PFSK-1 (cell line): ENCODE measurements at regions not wholly inside any gene's neighbourhood (a gene's known extent, or its start where the extent isn't known, plus 50 kb on each side); places are given as distances from the start of the nearest gene placed in this dataset.

ENCODE experiments used
- FOXP2 ChIP-seq: optimal IDR thresholded peaks from 2 replicates; pipeline ENCODE3; 2011; ENCODE audit warnings: borderline replicate concordance, control low read depth, inconsistent platforms; ENCODE audit not compliant: insufficient read depth; ENCODE audit errors: extremely low read length, extremely low read depth
- POLR2AphosphoS5 ChIP-seq: IDR thresholded peaks from 2 replicates; pipeline ENCODE4 v1.6.1; 2012; ENCODE audit warnings: low read depth, mild to moderate bottlenecking, control low read depth, low read length, moderate library complexity
- REST ChIP-seq, 2 experiments: IDR thresholded peaks; 2 replicates each; pipeline versions ENCODE4 v1.6.1 to v1.8.0; 2011 to 2012; ENCODE audit warnings: low read depth in 2 of 2, low read length in 2 of 2, control low read depth in 1 of 2, inconsistent platforms in 1 of 2, mild to moderate bottlenecking in 1 of 2, moderate library complexity in 1 of 2; ENCODE audit not compliant: insufficient read depth in 1 of 2
- SIN3A ChIP-seq: IDR thresholded peaks from 2 replicates; pipeline ENCODE4 v1.6.1; 2012; ENCODE audit warnings: mild to moderate bottlenecking, low read length, moderate library complexity, borderline replicate concordance; ENCODE audit not compliant: insufficient read depth
- TAF1 ChIP-seq: IDR thresholded peaks from 2 replicates; pipeline ENCODE4 v1.6.1; 2012; ENCODE audit warnings: low read length, control low read depth, borderline replicate concordance; ENCODE audit not compliant: insufficient read depth

GRCh38 chr1:31504001-31504400 lies 72.3 kb upstream of the TINAGL1 start:
- TF ChIP-seq TAF1: no peak
- TF ChIP-seq REST (IDR thresholded peaks at IDR 0.05; ENCODE audit: insufficient read depth in 1 of 2, low read depth in 2 of 2, low read length in 2 of 2): no peak
- TF ChIP-seq POLR2AphosphoS5: no peak
- TF ChIP-seq FOXP2: no peak
- no peak for TF ChIP-seq SIN3A

GRCh38 chr1:31505911-31506497 lies 70.3 kb upstream of the TINAGL1 start:
- no peak for TF ChIP-seq REST (IDR thresholded peaks at IDR 0.05; ENCODE audit: insufficient read depth in 1 of 2, low read depth in 2 of 2, low read length in 2 of 2)
- TF ChIP-seq TAF1: no peak
- TF ChIP-seq POLR2AphosphoS5: no peak
- no peak for TF ChIP-seq SIN3A
- TF ChIP-seq FOXP2: no peak

GRCh38 chr1:31507221-31507620 lies 69.1 kb upstream of the TINAGL1 start:
- TF ChIP-seq TAF1 (no peak), FOXP2 (no peak), REST (IDR thresholded peaks at IDR 0.05; ENCODE audit: insufficient read depth in 1 of 2, low read depth in 2 of 2, low read length in 2 of 2) (no peak), SIN3A (no peak), POLR2AphosphoS5 (no peak)

- TF ChIP-seq POLR2AphosphoS5 (no peak), REST (IDR thresholded peaks at IDR 0.05; ENCODE audit: insufficient read depth in 1 of 2, low read depth in 2 of 2, low read length in 2 of 2) (no peak), TAF1 (no peak), SIN3A (no peak), FOXP2 (no peak)
Measured at GRCh38 chr1:31507676-31508530, 68.4 kb upstream of the TINAGL1 start.
